Hematopoietic multipotent progenitor cell treated with erythropoietin and hydrocortisone succinate and interleukin-3 and kit ligand, for 15 days (in vitro differentiated cells): ENCODE measurements at regions not wholly inside any gene's neighbourhood (a gene's known extent, or its start where the extent isn't known, plus 50 kb on each side); places are given as distances from the start of the nearest gene placed in this dataset.
"Not testable (repeated sequence)": the region's sequence is repeated elsewhere in the genome, so short reads cannot be mapped to it uniquely, and the experiment has no call there.

Source experiments
- DNase-seq: peaks from one replicate; pipeline ENCODE4 v3.0.0-alpha.2; 2015; ENCODE audit warnings: low spot score

DNA sequence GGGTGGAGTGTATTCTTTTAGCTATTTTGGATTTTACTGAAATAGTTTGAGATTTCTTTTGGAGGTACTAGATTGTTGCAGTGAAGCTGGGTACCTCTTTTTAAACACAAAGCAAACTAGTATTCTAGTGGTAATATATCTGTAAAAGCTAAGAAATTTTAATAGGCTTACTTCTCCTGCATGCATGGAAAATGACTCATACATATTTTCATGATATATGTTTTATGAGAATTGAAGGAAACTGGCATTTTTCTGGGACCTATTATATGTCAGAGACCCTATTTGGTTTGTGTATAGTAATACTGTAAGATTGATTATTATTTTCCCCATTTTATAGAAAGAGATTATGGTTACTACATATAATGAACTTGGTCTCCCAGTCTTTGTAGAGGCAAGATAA, 851.0 kb downstream of the DIPK2A start:
- DNase-seq: no peak

DNA sequence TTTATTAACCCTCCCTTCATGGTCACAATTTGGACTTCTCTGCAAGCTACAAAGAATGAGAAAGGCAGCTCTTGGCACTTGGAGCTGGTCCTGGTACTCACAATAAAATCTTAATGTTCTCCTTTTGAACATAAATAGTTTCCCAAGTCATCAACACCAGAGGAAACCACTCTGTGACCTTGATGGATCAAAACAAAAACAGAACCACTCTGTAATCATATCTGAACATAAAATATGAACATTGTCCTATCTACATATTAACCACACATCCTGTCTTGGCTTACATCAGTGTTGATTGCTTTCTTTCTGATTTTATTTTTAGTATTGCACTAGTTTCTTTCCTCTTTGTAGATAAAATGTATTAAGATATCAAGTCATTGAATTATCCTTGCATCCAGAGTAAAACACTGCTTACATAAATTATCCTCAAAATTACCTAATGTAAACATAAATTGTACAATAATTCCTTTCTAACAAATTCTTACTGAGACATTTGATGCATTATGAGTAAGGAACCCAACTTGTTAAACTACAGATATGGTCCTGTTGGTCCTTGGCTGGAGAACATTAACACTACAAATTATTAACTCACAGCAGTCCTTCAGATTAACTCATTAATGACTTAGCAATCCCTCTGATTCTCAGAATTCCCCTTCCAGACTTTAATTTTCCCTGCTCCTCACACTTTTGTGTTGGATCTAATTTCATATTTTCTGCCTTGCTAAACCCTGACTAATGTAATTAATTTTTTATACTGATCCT, 860.5 kb downstream of the DIPK2A start:
- DNase-seq: no peak

DNA sequence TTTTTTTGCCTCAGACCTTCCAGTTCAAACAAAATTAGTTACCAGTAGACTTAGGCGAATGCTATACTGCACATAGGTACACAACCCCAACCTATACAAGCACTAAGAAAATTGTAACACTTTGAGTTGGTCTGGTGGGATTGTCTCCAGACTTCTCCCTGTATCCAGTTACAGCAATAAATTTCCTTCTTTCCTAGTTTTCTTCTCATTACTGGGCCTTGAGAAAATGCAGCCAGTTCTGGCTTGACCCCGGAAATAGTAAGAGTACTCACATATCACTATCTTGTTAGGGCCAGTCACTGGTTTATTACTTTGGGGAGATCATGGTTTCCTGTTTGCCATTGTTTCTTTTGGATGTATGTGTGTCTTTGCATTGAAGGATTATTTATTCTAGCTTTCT, 868.4 kb downstream of the DIPK2A start:
- no peak for DNase-seq

DNA sequence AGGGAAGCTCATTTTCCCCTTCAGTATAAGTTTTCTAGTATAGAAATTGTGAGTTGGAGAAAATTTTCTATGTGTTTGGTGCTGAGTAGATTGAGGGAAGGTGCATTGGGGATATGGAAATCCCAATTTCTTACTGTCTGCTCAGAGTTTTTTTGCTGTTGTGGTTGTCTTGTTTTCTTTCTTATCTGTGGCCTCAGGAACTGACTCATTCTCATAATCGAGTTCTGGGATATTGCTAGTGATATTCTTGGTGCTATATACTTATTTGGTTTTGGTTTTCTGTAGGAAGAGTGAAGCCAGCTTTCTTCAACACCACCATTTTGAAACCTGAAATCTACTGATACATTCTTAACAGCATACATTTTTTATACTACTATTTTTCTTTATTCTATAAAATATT, 869.2 kb downstream of the DIPK2A start:
- DNase-seq: no peak

DNA sequence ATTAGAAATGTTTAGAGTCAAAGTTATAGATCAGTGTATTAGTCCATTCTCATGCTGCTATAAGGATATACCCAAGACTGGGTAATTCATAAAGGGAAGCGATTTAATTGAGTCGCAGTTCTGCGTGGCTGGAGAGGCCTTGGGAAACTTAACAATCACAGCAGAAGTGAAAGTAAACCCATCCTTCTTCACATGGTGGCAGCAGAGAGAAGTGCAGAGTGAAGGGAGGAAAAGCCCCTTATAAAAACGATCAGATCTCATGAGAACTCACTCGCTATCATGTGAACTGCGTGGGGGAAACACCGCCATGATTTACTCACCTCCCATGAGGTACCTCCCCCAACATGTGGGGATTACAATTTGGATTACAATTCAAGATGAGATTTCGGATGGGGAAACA, 871.5 kb downstream of the DIPK2A start:
- no peak for DNase-seq

- DNase-seq: no peak
These were observed 881.4 kb downstream of the DIPK2A start for GRCh38 chr3:144852999-144853398.

DNA sequence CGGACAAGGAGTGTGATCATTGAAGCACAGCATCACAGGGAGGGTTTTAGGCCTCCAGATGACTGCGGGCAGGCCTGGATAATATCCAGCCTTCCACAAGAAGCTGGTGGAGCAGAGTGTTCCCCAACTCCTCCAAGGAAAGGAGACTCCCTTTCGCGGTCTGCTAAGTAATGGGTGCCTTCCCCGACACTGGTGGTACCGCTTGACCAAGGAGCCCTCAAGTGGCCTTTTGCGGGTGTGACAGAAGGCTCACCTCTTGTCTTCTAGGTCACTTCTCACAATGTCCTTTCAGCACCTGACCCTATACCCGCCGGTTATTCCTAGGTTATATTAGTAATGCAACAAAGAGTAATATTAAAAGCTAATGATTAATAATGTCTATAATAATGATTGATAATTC, 882.4 kb downstream of the DIPK2A start:
- not testable (repeated sequence) for DNase-seq

- DNase-seq: no peak
These were observed 887.5 kb downstream of the DIPK2A start for GRCh38 chr3:144859161-144859560.

GRCh38 chr3:144864646-144865045, 893.0 kb downstream of the DIPK2A start:
- DNase-seq: no peak

DNA sequence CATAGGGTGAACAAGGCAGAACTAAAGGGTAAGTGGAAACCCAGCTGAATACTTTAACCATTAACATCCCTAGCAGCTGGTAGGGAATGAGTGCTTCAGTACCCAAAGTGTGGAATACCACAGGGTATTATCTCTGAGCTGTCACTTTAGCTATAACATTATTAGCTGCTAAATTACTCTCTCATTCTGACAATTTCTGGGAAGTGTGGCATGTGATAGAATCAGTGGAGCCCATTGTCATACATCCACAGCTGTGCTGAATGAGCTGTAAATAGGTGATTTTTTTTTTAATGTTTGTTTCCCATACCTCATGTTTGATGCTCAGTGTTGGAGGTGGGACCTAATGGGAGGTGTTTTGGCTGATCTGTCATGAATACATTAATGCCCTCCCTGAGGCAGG, 894.3 kb downstream of the DIPK2A start:
- DNase-seq: no peak

- DNase-seq: no peak
These were observed 894.9 kb downstream of the DIPK2A start for GRCh38 chr3:144866476-144866875.

GRCh38 chr3:144868506-144868905, 896.9 kb downstream of the DIPK2A start:
- DNase-seq: no peak

DNA sequence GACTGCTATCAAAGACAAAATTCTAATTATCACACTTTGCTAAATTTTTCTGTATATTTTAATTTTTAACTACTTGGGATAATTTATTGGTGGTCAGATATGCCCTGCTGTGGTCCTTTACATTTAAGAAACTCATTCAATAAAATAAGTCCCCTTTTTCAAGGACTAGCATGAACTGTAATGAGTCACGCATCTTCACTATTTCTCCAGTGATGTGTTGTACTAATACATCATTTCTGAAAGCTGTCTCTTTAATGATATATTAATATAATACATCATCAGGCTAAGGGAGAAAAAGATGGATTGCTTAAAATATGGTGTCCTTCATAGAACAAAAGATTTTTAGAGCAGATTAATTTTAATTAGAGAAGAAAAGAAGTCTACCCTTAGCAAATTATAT, 901.4 kb downstream of the DIPK2A start:
- no peak for DNase-seq

DNA sequence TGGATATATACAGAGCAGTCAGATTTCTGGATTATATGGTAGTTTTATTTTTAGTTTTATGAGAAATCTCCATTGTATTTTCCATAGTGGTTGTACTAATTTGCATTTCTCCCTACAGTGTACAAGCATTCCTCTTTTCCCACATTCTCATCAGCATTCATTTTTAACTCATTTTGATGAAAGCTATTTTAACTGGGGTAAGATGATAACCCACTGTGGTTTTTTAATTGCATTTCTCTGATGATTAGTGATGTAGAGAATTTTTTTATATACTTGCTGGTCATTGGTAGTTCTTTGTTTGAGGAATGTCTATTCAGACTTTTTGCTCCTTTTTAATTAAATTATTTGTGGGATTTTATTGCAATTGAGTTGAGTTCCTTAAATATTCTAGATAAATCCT, 903.6 kb downstream of the DIPK2A start:
- DNase-seq: no peak

DNA sequence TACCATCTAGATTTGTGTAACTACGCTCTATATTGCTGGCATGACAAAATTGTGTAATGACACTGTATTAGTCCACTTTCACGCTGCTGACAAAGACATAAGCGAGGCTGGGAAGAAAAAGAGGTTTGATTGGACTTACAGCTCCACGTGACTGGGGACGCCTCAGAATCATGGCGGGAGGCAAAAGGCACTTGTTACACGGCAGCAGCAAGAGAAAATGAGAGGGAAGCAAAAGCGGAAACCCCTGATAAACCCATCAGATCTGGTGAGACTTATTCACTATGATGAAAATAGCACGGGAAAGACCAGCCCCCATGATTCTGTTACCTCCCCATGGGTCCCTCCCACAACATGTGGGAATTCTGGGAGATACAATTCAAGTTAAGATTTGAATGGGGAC, 905.7 kb downstream of the DIPK2A start:
- no peak for DNase-seq

- no peak for DNase-seq
These were observed 908.1 kb downstream of the DIPK2A start for GRCh38 chr3:144879701-144880100.

DNA sequence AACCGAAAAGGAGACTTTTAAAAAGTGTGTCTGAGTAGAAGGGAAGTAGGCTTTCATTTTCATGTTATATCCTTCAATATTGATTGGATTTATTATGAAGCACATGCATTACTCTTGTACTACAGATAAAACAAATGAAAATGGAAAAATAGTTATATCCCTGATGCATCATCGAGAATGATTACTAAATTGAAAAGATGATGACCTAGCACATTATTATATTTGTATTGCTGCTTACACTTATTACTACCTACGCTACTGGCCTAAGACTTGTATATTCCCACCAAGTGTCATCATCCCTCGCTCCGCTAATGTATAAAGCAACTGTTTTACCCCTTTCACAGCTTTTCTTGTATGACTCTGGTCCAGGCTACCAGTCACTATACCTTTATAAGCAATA, 922.4 kb downstream of the DIPK2A start:
- no peak for DNase-seq

DNA sequence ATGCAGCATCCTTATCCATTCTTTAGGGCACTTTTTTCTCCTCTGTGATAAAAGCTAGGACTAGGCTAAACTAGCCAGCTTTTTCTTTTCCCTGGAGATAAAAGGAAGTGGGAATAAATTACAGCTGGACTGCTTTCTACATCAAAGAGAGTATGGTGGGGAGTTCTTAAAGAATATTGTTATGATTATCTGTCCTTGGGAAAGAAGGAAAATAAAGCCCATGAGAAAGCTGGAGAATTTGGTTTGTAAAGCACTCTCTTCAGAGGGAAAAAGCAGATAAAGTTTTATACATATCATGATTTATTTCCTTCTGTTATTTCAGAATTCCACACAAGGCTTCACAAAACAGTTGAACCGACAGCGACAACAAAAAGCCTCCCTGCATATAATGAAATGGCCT, 923.0 kb downstream of the DIPK2A start:
- DNase-seq: no peak

DNA sequence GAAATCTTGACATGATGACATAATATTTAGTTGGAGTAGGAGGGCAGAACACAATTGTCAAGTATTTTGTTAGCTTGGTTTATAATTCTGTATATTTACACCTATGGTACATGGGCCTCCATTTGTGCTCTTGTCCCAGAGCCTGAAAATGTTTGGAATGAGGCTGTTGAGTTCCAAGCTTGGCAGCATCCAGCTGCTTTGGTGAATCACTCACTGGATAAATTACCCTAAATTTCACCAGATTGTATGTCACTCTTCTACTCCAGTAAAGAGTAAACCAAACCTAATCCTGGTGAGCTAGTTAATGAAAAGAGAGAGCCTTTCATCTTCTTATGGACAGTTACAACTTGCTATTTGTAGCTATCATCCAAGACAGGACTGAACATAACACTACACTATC, 928.7 kb downstream of the DIPK2A start:
- DNase-seq: no peak

DNA sequence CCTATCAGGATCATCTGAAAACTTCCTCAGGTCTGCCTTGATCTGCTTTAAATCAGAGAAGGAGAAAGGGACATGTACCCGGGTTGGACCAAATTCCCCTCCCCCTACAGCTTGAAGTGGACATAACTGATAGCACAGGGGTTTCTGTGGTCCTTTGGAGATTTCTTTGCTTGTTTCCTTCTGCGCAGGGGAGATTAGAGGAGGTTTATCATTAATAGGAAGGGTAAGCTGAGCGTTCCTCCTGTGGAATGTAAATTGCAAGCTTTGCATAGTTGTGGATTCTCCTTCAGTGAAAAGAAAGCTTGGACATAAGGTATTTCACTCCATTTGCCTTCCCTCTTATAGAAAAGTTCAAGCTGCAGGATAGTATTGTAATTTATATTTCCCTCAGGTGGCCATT, 936.0 kb downstream of the DIPK2A start:
- not testable (repeated sequence) for DNase-seq

- no peak for DNase-seq
These were observed 941.3 kb downstream of the DIPK2A start for GRCh38 chr3:144912968-144913367.

DNA sequence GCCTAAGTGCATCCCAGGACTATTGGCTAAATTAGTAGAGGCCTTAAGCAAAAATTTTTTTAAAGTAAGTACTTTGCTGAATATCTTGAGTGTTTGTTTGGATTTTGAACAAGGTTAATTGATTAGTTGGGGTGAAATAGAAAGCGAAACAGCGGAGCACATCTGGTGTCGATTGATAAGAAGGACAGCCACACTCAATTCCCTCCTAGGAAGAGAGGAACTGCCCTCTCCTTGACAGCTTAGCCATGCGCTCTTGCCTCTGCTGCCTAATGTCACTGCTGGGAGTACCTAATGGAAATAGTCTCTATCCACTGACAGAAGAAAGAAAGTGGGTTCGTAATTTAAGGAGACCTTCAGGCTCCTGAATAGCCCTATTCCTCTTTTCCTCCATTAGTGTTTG, 943.6 kb downstream of the DIPK2A start:
- DNase-seq: no peak

- DNase-seq: no peak
These were observed 950.1 kb downstream of the DIPK2A start for GRCh38 chr3:144921710-144922109.

GRCh38 chr3:144923046-144923775, 951.6 kb downstream of the DIPK2A start:
- DNase-seq: no peak
